Fibroblast of the aortic adventitia (primary cell): ENCODE measurements at regions not wholly inside any gene's neighbourhood (a gene's known extent, or its start where the extent isn't known, plus 50 kb on each side); places are given as distances from the start of the nearest gene placed in this dataset.
A peak's percentile ranks its signal among the peaks of the same experiment; 100 is the strongest.

Experiments used
- DNase-seq: peaks from one replicate; pipeline ENCODE4 v3.0.0-alpha.2; 2010; ENCODE audit warnings: low read depth
- H3K4me3 ChIP-seq: 2 replicates; pipeline ENCODE4 v1.5.1; 2011; ENCODE audit warnings: low read depth, mild to moderate bottlenecking, control low read depth, low read length, moderate library complexity
- TF ChIP-seq, protein P1 (sequence below): IDR thresholded peaks from 2 replicates; pipeline ENCODE4 v1.5.1; 2011; ENCODE audit warnings: mild to moderate bottlenecking, low read length, control low read depth, inconsistent platforms; ENCODE audit not compliant: insufficient read depth

DNA sequence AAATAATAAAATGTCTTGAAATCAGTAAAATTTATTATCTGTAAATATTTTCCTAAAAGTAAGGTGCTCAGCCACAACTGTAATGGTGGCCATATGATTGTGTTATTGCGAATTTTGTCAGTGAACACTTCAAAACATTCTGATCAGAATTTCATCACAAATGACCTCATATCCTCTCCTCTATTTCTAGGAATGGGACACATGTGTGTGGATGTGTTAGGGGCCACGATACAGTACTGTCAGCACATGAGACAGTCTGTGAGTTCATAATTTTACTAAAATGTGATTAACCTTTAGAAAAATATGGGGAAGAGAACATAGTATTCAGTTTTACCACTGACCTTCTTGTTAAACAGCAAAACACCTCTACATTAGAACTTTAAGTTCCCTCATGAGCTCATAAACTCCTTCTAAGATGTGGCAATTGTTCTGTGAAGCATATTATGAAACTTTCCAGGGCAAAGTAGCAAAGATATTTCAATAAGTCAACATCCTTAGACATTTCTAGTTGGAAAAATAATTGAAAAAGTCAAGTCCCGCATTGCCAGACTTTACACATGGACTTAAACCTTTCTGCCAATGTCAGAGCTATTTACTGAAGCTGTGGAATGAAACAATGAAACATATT is 158.2 kb upstream of the ABI3BP start:
- TF ChIP-seq, protein P1, sequence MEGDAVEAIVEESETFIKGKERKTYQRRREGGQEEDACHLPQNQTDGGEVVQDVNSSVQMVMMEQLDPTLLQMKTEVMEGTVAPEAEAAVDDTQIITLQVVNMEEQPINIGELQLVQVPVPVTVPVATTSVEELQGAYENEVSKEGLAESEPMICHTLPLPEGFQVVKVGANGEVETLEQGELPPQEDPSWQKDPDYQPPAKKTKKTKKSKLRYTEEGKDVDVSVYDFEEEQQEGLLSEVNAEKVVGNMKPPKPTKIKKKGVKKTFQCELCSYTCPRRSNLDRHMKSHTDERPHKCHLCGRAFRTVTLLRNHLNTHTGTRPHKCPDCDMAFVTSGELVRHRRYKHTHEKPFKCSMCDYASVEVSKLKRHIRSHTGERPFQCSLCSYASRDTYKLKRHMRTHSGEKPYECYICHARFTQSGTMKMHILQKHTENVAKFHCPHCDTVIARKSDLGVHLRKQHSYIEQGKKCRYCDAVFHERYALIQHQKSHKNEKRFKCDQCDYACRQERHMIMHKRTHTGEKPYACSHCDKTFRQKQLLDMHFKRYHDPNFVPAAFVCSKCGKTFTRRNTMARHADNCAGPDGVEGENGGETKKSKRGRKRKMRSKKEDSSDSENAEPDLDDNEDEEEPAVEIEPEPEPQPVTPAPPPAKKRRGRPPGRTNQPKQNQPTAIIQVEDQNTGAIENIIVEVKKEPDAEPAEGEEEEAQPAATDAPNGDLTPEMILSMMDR: no peak
- H3K4me3 ChIP-seq: no peak overlapping the region
- DNase-seq: peak; percentile 40

DNA sequence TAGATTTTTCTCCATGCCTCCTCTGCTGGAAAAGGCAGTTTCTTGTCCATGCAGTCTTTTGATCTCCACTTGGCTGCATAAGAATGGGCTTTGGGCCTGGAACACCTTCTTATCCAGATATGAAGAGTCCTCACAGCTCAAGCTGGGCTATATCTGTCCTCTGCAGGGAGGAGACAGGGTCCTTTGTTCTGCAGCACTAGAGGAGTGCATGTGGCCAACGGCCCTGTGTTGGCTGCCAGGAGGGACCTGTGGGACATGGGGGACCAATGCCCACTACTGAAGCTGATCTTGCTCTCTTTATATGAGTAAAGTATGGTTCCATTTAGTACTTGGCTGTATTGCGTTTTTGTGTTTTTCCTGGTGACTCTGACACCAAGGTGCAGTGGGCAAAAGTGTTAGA is 157.3 kb upstream of the ABI3BP start:
- H3K4me3 ChIP-seq: no peak overlapping the region
- TF ChIP-seq, protein P1: no peak
- DNase-seq: no peak

DNA sequence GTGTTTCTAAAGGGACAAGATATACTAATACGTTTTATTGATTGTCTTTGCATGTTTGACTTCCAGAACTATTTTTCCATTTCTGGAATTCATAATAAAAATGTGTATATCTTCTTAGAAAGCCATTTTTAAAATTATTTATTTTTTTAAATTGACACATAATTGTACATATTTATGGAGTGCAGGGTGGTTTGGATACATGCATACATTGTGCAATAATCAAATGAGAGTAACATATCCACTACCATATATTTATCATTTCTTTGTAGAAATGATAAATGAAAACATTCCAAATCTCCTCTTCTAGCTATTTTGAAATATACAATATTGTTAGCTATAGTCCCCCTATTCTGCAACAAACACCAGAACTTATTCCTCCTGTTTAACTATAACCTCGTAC is 156.5 kb upstream of the ABI3BP start:
- no peak overlapping the region for H3K4me3 ChIP-seq
- TF ChIP-seq, protein P1: no peak
- no peak for DNase-seq

DNA sequence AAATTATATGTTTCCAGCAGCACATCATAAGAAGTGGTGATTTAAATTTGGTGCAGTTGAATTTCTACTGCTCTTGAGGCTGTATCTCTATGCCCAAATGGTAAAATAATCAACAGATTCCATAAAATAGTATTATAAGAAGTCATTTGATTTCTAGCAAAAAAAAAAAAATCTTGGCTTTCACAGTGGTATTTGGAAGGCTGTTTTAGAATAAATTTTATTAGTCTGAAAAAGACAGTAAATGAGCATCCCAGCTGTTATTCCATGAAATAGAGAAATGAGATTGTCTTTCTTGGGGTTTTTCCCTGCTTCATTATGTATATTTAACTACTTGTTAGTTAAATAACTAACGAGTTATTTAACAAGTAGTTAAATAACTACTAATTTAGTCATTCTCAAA is 156.0 kb upstream of the ABI3BP start:
- DNase-seq: no peak
- TF ChIP-seq, protein P1: no peak
- H3K4me3 ChIP-seq: no peak overlapping the region

DNA sequence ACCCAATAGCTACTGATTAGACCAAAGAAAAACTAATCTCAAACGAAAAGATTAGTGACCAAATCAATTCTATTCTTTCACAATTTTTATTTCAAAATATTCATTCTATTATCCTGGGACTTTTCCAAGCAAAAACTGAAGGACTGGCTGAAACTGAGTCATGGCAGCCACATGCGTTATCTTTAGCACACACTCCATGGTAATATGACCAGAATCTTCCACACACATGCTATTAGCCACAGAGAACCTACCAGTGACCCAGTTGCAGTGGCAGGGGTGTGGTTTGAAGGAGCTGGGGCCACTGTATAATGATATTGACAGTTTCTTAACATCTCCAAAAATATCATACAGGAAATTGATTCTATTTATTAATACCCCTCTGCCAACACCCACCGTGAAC is 154.8 kb upstream of the ABI3BP start:
- TF ChIP-seq, protein P1: no peak
- DNase-seq: no peak
- H3K4me3 ChIP-seq: no peak overlapping the region

DNA sequence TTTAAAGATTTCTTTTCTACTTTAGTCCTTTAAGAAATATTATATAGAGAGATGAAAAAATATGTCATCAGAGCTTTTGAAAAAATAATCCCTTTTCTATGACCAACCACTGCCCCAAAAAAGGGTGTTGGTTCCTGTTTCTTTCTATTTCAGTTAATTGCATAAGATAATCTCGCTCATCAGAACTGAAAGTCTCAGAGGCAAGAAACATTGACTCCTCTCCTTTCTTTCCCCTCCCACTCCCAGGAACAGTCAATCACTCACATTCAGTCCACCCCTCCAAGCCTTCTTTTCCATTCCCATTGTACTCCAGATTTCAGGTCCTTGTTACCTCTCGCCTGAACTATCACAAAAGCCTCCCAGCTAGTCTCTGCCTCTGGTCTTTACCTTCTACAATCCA is 153.7 kb upstream of the ABI3BP start:
- TF ChIP-seq, protein P1: no peak
- no peak overlapping the region for H3K4me3 ChIP-seq
- peak; percentile 23 for DNase-seq

DNA sequence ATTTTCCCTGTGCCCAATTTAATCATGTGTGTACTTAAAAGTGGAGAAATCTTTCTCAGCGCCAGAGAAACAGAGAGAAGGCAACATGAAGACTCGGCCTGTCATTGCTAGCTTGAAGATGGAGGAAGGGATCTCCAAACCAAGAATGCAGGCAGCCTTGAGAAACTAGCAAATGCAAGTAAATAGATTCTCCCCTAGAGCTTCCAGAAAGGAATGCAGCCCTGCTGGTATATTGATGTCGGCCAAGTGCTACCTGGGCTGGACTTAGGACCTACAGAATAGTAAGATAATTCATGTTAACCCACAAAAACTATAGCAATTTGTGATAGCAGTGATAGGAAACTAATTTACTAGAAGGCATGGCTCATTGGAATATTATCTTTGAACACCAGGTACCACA is 150.9 kb upstream of the ABI3BP start:
- TF ChIP-seq, protein P1: no peak
- H3K4me3 ChIP-seq: no peak overlapping the region
- DNase-seq: no peak
